ENCODE measurements at regions not wholly inside any gene's neighbourhood (a gene's known extent, or its start where the extent isn't known, plus 50 kb on each side); places are given as distances from the start of the nearest gene placed in this dataset.

GRCh38 chr9:99607842-99608448 is 213.7 kb upstream of the NR4A3 start:
- DNase-seq (ENCODE audit: extremely low read depth, low read depth) = no peak

- DNase-seq (ENCODE audit: extremely low read depth, low read depth) = no peak
Observed at GRCh38 chr9:99614341-99614740, 207.3 kb upstream of the NR4A3 start.

DNA sequence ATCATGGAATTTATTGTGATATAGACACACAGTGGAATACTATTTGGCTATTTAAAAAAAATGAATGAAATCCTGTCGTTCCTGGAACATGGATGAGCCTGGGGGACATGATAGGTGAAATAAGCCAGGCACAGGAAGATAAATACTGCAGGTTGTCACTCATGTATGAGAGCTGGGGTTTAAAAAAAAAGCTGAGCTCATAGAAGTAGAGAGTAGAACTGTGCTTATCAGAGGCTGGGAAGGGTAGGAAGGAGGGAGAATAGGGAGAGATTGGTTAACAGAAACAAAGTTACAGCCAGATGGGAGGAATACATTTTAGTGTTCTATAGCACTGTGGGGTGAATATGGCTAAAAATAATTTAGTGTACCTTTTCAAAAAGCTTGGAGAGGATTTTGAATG is 200.6 kb upstream of the NR4A3 start:
- DNase-seq (ENCODE audit: extremely low read depth, low read depth) = no peak

DNA sequence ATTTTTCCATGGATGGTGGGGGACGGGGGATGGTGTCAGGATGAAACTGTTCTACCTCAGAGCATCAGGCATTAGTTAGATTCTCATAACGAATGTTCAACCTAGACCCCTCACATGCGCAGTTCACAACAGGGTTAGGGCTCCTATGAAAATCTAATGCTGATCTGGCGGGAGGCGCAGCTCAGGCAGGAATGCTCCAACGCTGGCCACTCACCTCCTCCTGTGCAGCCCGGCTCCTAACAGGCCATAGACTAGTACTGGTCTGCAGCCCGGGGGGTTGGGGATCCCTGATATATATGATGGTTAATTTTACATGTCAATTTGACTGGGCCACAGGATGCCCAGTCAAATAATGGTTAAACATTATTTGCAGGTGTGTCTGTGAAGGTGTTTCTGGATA is 199.0 kb upstream of the NR4A3 start:
- DNase-seq (ENCODE audit: extremely low read depth, low read depth) = no peak

GRCh38 chr9:99623780-99624364 is 197.8 kb upstream of the NR4A3 start:
- no peak for DNase-seq (ENCODE audit: extremely low read depth, low read depth)

- DNase-seq (ENCODE audit: extremely low read depth, low read depth) = no peak
Observed at GRCh38 chr9:99624499-99625233, 197.0 kb upstream of the NR4A3 start.

DNA sequence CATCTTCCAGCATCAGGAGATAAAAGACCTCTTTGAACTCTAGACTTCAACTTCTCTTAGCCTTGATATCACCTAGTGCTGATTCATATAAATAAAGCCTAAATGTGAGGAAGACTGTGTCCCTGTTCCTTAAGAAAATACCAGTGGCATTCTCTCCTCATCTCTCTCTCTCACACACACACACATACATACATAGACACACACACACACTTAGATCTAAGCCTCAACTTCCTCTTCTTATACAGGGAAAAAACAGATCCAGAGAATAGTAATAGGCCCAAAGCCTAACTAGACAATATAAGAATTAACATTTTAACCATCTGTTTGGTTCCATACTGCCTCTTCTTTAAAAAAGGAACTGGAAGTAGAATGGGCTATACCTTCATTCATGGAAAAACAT is 195.3 kb upstream of the NR4A3 start:
- no peak for DNase-seq (ENCODE audit: extremely low read depth, low read depth)

GRCh38 chr9:99628285-99628684 is 193.4 kb upstream of the NR4A3 start:
- DNase-seq (ENCODE audit: extremely low read depth, low read depth) = no peak

- DNase-seq (ENCODE audit: extremely low read depth, low read depth) = no peak
Observed at GRCh38 chr9:99628849-99629620, 192.7 kb upstream of the NR4A3 start.

- no peak for DNase-seq (ENCODE audit: extremely low read depth, low read depth)
Observed at GRCh38 chr9:99632349-99633038, 189.2 kb upstream of the NR4A3 start.

DNA sequence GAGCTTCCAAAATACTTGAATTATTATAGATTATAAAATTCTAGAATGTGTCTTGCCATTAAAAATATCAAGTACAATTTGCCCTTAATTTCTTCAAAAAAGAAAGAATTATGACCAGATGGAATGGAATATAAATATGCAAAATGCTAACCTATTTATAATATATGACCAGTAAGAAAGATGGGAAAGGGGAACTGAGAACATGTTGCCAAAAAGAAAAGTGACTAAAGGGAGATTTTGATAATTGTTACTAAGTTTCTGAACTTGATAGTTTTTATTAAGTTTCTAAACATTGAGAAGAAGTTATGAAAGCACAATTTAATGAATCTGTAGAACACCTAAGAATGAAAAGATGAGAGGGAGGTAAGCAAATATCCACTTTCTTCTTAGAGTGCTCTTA is 188.4 kb upstream of the NR4A3 start:
- no peak for DNase-seq (ENCODE audit: extremely low read depth, low read depth)

GRCh38 chr9:99634186-99634585 is 187.5 kb upstream of the NR4A3 start:
- DNase-seq (ENCODE audit: extremely low read depth, low read depth) = no peak

- DNase-seq (ENCODE audit: extremely low read depth, low read depth) = no peak
Observed at GRCh38 chr9:99635032-99635431, 186.7 kb upstream of the NR4A3 start.

DNA sequence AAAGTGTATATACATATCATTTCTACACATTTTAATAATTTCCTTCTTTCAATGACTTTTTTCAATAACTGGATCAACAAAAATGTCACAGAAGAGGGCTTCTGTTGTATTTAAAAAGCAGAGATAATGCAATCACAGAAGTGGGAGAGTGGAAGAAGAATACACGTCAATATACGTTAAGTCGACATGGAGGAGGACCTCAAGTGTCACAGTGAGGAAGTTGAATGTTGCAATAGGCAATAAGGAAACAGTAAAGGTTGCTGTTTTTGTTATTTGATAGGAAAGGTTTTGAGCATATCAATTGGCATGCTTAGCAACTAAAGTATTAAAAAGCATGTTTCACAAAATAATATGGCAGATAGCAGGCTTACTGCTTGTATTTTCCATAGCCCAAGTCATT is 184.0 kb upstream of the NR4A3 start:
- no peak for DNase-seq (ENCODE audit: extremely low read depth, low read depth)

DNA sequence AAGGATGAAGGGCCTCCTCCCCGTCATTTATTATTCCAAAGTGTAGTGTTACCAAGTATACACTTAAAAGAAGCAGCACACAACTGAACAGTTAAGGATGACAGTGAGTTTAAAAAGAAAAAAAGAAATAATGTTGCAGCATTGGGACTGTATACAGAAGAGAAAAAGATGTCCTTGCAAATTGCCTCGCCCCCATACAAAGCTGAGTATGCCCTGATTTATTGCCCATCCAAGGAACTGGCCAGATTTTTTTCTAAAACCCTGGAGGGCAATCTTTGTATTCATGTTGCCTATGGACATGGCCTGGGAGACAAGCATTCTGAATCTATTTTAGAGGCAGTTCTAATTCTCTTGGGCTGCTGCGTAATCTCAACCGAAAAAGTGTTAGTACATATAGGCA is 182.7 kb upstream of the NR4A3 start:
- no peak for DNase-seq (ENCODE audit: extremely low read depth, low read depth)

DNA sequence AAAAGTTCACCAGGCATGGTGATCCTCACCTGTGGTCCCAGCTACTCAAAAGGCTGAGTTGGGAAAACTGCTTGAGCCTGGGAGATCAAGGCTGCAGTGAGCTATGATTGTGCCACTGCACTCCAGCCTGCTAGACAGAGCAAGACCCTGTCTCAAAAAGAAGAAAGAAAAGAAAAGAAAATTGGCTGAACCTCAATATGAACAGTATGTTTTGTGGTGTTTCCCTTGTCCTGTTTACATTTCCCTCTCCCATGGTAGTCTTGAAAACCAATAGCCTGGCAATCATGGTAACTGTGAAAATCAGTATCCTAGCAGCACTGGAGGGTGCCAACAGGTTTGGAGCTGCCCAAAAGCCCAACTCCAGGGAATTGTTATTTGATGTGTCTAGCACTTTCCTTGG is 174.1 kb upstream of the NR4A3 start:
- no peak for DNase-seq (ENCODE audit: extremely low read depth, low read depth)

DNA sequence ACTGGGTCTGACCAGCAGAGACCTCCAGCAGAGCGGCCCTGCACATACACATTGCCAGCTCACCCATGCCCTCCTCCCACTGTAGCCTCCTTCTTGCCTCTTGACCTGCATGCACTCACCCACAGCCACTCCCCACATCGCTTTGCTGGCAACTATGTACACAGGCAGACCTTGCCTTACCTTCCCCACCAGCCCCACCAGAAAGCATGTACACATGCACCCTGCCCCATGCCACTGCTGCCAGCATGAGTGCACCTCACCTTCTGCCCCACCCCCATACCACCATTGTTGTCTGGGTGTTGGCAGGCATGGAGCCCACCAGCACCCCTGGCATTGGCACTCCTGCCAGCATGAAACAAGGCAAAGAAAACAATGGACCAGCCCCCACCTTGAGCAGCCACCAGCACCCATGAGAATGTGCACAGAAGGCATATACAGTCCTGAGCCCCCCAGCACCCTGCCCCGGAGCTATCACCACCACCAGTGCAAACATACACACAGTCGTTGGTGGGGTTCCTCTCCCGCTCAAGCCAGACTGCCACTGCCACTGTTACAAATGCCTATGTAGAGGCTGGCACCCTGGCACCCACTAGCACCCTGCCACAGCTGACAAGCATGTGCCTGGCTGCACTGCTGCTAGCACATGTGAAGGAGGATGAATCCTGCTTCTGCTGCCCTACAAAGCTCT is 171.4 kb upstream of the NR4A3 start:
- no peak for DNase-seq (ENCODE audit: extremely low read depth, low read depth)

GRCh38 chr9:99660191-99660636 is 161.5 kb upstream of the NR4A3 start:
- no peak for DNase-seq (ENCODE audit: extremely low read depth, low read depth)

DNA sequence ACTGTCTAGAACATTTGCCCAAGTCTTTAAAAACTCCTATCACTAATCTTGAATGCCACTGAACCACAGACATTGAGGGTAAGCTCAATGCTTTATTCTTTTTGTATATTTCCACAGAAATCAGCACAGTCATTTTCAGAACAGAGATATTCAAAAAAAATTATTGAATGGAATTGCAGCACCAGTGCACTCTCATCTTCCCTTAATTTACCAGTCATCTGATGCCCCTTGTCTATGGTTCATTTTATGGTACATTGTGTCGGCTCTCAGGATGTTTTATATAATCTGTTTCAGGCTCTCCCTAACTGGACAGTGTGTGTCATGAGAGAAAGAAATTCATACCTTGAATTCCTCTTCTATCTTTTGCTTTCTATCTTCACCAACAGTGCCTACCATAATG is 158.4 kb upstream of the NR4A3 start:
- DNase-seq (ENCODE audit: extremely low read depth, low read depth) = no peak

GRCh38 chr9:99663856-99664255 is 157.8 kb upstream of the NR4A3 start:
- no peak for DNase-seq (ENCODE audit: extremely low read depth, low read depth)
